Suprapubic skin (tissue), 4 donors: ENCODE measurements at regions not wholly inside any gene's neighbourhood (a gene's known extent, or its start where the extent isn't known, plus 50 kb on each side); places are given as distances from the start of the nearest gene placed in this dataset.

Experiments used
- EP300 ChIP-seq: sonication (generic); formaldehyde crosslinking; IDR thresholded peaks from one replicate; pipeline ENCODE4 v1.6.1; 2017; ENCODE audit warnings: antibody characterized with exemption
- POLR2A ChIP-seq, 2 donors: fragments of 450-650 bp; IDR thresholded peaks; one replicate each; pipeline ENCODE4 v1.6.1; 2017; ENCODE audit warnings: antibody characterized with exemption in 2 of 2, mild to moderate bottlenecking in 2 of 2, moderate library complexity in 2 of 2
- POLR2AphosphoS5 ChIP-seq, 3 donors: sonication (generic); formaldehyde crosslinking; IDR thresholded peaks; one replicate each; pipeline ENCODE4 v1.6.1; 2017; ENCODE audit warnings: antibody characterized with exemption in 3 of 3
- TF ChIP-seq, protein P1 (sequence below), 2 donors: fragments of 200-600 bp in 1 of 2; fragments of 450-650 bp in 1 of 2; sonication (generic) in 1 of 2; IDR thresholded peaks; one replicate each; pipeline ENCODE4 v1.5.1; 2016 to 2019; ENCODE audit warnings: antibody characterized with exemption in 2 of 2, mild to moderate bottlenecking in 1 of 2, moderate library complexity in 1 of 2

DNA sequence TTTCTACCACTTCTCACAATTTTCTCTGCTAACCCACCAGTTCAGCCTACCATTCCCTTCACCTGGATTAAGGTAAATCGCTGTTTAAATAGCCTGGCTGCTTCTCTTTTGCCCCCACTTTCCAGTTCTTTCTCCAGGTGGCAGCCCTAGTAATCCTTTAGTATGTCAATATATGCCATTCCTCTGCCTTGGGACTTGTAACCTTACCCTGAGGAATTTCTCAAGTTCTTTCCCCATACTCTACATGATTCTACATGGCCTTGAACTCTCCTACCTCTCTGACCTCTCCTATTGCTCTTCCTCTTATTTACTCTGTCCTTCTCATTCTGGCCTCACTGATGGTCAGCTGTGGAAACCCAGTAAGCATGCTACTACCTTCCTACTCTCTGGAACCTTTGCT, 546.0 kb downstream of the PLA2G4A start:
- TF ChIP-seq POLR2A (IDR thresholded peaks at IDR 0.05) (no peak), POLR2AphosphoS5 (IDR thresholded peaks at IDR 0.05) (no peak), EP300 (no peak)
- TF ChIP-seq, protein P1, sequence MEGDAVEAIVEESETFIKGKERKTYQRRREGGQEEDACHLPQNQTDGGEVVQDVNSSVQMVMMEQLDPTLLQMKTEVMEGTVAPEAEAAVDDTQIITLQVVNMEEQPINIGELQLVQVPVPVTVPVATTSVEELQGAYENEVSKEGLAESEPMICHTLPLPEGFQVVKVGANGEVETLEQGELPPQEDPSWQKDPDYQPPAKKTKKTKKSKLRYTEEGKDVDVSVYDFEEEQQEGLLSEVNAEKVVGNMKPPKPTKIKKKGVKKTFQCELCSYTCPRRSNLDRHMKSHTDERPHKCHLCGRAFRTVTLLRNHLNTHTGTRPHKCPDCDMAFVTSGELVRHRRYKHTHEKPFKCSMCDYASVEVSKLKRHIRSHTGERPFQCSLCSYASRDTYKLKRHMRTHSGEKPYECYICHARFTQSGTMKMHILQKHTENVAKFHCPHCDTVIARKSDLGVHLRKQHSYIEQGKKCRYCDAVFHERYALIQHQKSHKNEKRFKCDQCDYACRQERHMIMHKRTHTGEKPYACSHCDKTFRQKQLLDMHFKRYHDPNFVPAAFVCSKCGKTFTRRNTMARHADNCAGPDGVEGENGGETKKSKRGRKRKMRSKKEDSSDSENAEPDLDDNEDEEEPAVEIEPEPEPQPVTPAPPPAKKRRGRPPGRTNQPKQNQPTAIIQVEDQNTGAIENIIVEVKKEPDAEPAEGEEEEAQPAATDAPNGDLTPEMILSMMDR (IDR thresholded peaks at IDR 0.05) = no peak
